Adrenal gland (tissue), 9 donors: ENCODE measurements at regions not wholly inside any gene's neighbourhood (a gene's known extent, or its start where the extent isn't known, plus 50 kb on each side); places are given as distances from the start of the nearest gene placed in this dataset.

ENCODE experiments used
- DNase-seq, 7 donors: peaks; one replicate each; pipeline ENCODE4 v3.0.0-alpha.2; 2019 to 2020
- H3K27ac ChIP-seq, 5 donors: fragments of 200-600 bp; sonication (generic) in 4 of 5; 1 replicate in 3 of 5; 2 replicates in 2 of 5; pipeline versions ENCODE4 v1.5.1 to v1.8.0; 2016 to 2020; ENCODE audit warnings: mild to moderate bottlenecking in 1 of 5
- H3K27me3 ChIP-seq: fragments of 200-600 bp; 2 replicates; pipeline ENCODE4 v1.8.0; 2021
- H3K36me3 ChIP-seq, 2 donors: fragments of 200-600 bp; replicated peaks in 1 of 2; 1 replicate in 1 of 2; 2 replicates in 1 of 2; pipeline versions ENCODE4 v1.5.1 to v1.8.0; 2018 to 2022
- H3K4me1 ChIP-seq, 2 donors: fragments of 200-600 bp; replicated peaks in 1 of 2; 1 replicate in 1 of 2; 2 replicates in 1 of 2; pipeline versions ENCODE4 v1.5.1 to v1.8.0; 2018 to 2021
- H3K4me3 ChIP-seq, 4 donors: fragments of 200-600 bp; sonication (generic) in 3 of 4; one replicate each; pipeline ENCODE4 v1.5.1; 2016 to 2018
- H3K9me3 ChIP-seq, 3 donors: fragments of 200-600 bp; sonication (generic) in 1 of 3; replicated peaks in 1 of 3; 1 replicate in 2 of 3; 2 replicates in 1 of 3; pipeline versions ENCODE4 v1.5.1 to v1.8.0; 2016 to 2021
- POLR2A ChIP-seq, 2 donors: fragments of 450-650 bp; IDR thresholded peaks; one replicate each; pipeline ENCODE4 v1.6.1; 2017; ENCODE audit warnings: antibody characterized with exemption in 2 of 2, mild to moderate bottlenecking in 2 of 2, moderate library complexity in 1 of 2
- WGBS, 4 donors: extraction: QIAGEN DNeasy Blood & Tissue Kit in 2 of 4; methylation state at CpG; one replicate each; pipeline versions ENCODE4 v1.1.5 to v1.1.7; 2013 to 2017; 5-methylcytosine and 5-hydroxymethylcytosine counted together
- intact Hi-C, 2 donors: fragments of 100-400 bp; cut with DNase I; formaldehyde crosslinking; loops; one replicate each; pipeline versions ENCODE4 v1.14.1 to v1.15.0; 2022 to 2023
- TF ChIP-seq, protein P1 (sequence below), 6 experiments: fragments of 450-650 bp in 4 of 6; fragments of 200-600 bp in 2 of 6; sonication (generic) in 1 of 6; IDR thresholded peaks; 1 replicate in 5 of 6; 2 replicates in 1 of 6; pipeline versions ENCODE4 v1.5.1 to v1.8.0; 2016 to 2021; ENCODE audit warnings: antibody characterized with exemption in 6 of 6, mild to moderate bottlenecking in 2 of 6, moderate library complexity in 1 of 6
- donor health status: healthy with polysubstance abuse.
- donor health status: Bipolar disorder and iron deficiency.
- donor health status: DM: yes; HTN: yes; CAD: no.
- donor health status: DM: no; HTN: no; CAD: no.
- donor health status: DM: no; HTN: no; CAD: no.

DNA sequence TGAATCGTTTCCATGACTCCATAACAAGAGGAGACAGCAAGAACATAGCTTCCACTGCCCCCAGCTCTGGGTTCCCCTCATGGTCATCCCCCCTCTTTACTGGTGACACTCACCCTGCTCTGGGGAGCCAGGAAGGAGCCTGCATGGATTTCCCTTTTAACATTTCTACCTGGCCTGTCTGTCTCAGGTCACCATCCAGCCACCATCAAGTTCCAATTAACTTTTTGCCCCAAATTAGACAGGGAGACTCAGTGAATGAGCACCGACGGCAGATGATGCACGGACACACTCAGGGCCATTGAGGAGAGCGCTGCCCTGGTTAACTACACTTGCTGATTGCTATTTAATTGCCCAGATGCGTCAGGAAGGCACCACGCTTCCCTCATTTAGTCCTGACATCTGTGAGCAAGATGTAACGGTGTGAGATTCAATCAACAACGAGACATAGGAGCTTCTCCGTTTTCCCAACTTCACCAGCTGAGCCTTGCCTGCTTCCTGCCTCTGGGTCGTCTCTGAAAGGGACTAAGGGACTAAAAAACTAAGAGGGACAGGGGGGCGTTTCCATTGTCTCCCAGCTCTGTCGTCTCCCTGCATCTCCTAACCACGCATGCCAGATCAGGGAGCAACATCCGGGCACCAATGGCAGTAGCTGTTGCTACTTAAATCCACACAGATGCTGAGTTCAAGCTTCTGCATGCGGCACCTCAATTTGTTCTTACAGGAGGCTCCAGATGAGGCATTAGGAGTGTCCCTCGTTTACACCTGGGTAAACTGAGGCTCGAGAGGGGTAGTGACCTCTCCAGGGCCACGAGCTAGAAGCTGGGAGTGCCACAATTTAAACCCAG, 426.7 kb downstream of the NPHP4 start:
- no peaks in the 10 kb centered on the region for H3K27me3 ChIP-seq
- H3K27ac ChIP-seq: no peak overlapping the region
- no peak overlapping the region for H3K4me3 ChIP-seq
- TF ChIP-seq, protein P1, sequence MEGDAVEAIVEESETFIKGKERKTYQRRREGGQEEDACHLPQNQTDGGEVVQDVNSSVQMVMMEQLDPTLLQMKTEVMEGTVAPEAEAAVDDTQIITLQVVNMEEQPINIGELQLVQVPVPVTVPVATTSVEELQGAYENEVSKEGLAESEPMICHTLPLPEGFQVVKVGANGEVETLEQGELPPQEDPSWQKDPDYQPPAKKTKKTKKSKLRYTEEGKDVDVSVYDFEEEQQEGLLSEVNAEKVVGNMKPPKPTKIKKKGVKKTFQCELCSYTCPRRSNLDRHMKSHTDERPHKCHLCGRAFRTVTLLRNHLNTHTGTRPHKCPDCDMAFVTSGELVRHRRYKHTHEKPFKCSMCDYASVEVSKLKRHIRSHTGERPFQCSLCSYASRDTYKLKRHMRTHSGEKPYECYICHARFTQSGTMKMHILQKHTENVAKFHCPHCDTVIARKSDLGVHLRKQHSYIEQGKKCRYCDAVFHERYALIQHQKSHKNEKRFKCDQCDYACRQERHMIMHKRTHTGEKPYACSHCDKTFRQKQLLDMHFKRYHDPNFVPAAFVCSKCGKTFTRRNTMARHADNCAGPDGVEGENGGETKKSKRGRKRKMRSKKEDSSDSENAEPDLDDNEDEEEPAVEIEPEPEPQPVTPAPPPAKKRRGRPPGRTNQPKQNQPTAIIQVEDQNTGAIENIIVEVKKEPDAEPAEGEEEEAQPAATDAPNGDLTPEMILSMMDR (IDR thresholded peaks at IDR 0.05): no peak
- no peak for DNase-seq
- H3K9me3 ChIP-seq: peaks cover 0 to 5% (median 0%) of the 10 kb centered on the region in 3 donors
- 53 to 60% (median 54%) methylated on average over 18 to 19 of the region's 19 CpGs for WGBS, 4 donors
- no peaks in the 10 kb centered on the region for H3K36me3 ChIP-seq
- H3K4me1 ChIP-seq: no peaks in the 10 kb centered on the region
- intact Hi-C loops: no loop called here

- H3K4me3 ChIP-seq: no peak overlapping the region
- peaks cover 0 to 2% (median 0%) of the 10 kb centered on the region in 3 donors for H3K9me3 ChIP-seq
- no peaks in the 10 kb centered on the region for H3K36me3 ChIP-seq
- intact Hi-C loops: no loop called here
- no peaks in the 10 kb centered on the region for H3K27me3 ChIP-seq
- H3K4me1 ChIP-seq: no peaks in the 10 kb centered on the region
- TF ChIP-seq POLR2A (IDR thresholded peaks at IDR 0.05): no peak
- TF ChIP-seq, protein P1 (IDR thresholded peaks at IDR 0.05): no peak
- DNase-seq: no peak
- no peak overlapping the region for H3K27ac ChIP-seq
- 68 to 90% (median 79%) methylated on average over 9 to 10 of the region's 10 CpGs for WGBS, 4 donors
Measured at GRCh38 chr1:5564578-5565257, 427.5 kb downstream of the NPHP4 start.

DNA sequence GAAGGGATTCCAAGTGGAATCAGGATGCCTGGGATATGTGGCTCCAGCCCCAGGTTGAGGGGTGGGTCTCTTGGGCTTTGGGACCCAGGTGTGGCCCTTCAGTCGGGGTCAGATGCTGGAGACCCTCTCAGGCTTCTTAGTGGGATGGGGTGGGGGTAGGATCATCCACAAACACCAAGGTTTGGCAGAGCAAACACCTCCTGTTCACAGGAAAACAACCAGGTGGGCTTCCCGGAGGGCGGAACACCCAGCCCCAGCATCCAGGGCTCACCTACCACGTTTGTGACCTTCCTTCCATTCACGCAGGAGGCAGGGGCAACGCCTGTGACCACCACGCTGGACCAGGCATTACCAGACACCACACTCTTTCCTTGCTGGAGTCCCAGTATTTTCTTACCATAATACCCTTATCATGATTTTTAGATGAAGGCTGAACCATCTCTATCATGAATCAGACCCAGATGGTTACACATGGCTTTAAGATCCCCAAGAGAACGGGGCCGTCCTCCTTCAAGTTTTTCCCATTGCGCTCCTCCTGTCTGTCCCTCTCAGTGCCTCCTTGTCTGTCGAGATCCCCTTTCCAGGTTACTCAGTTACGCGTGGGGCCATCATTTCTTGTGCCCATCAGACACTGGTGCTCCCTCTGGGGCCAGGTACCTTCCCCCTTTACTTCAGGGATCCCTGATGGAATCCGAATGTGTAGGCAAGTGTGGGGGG, 428.2 kb downstream of the NPHP4 start:
- Histone ChIP-seq H3K36me3 (no peaks in the 10 kb centered on the region), H3K9me3 (peaks cover 0 to 3% (median under 1%) of the 10 kb centered on the region in 3 donors), H3K4me3 (no peak overlapping the region), H3K27me3 (no peaks in the 10 kb centered on the region), H3K27ac (no peak overlapping the region), H3K4me1 (no peaks in the 10 kb centered on the region)
- DNase-seq: no peak
- 76 to 81% (median 78%) methylated on average over 12 to 14 of the region's 14 CpGs for WGBS, 4 donors
- intact Hi-C loops: no loop called here
- TF ChIP-seq POLR2A (IDR thresholded peaks at IDR 0.05): no peak
- TF ChIP-seq, protein P1 (IDR thresholded peaks at IDR 0.05): no peak

DNA sequence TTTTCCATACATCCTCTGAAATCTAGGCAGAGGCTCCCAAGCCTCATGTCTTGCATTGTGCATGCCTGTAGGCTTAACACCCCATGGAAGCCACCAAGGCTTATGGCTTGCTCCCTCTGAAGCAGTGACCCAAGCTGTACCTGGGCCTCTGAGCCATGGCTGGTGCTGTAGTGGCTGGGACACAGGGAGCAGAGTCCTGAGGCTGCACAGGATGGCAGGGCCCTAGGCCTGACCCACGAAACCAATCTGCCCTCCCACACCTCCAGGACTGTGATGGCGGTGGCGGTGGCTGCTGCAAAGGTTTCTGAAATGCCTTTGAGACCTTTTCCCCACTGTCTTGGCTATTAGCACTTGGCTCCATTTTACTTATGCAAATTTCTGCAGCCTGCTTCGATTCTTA, 429.5 kb downstream of the NPHP4 start:
- no peak for DNase-seq
- Histone ChIP-seq H3K4me1 (no peaks in the 10 kb centered on the region), H3K9me3 (peaks cover 0 to 8% (median 7%) of the 10 kb centered on the region in 3 donors), H3K36me3 (no peaks in the 10 kb centered on the region), H3K27ac (no peak overlapping the region), H3K27me3 (no peaks in the 10 kb centered on the region), H3K4me3 (no peak overlapping the region)
- intact Hi-C loops: no loop called here
- 54 to 79% (median 68%) methylated on average over 3 to 4 of the region's 4 CpGs for WGBS, 4 donors
- TF ChIP-seq POLR2A (IDR thresholded peaks at IDR 0.05): no peak
- TF ChIP-seq, protein P1 (IDR thresholded peaks at IDR 0.05): no peak
